ENCODE measurements at regions not wholly inside any gene's neighbourhood (a gene's known extent, or its start where the extent isn't known, plus 50 kb on each side); places are given as distances from the start of the nearest gene placed in this dataset.

- no peak for DNase-seq
Observed at GRCh38 chr2:239682518-239682917, 281.7 kb upstream of the HDAC4 start.

- DNase-seq, result no peak
Observed at GRCh38 chr2:239679755-239680154, 278.9 kb upstream of the HDAC4 start.

GRCh38 chr2:239678666-239679296, 278.0 kb upstream of the HDAC4 start:
- no peak for DNase-seq

GRCh38 chr2:239678186-239678490, 277.3 kb upstream of the HDAC4 start:
- no peak for DNase-seq

GRCh38 chr2:239677453-239678185, 276.8 kb upstream of the HDAC4 start:
- no peak for DNase-seq

GRCh38 chr2:239676716-239677452, 276.1 kb upstream of the HDAC4 start:
- DNase-seq, result no peak

GRCh38 chr2:239675826-239676715, 275.3 kb upstream of the HDAC4 start:
- no peak for DNase-seq

GRCh38 chr2:239674981-239675825, 274.4 kb upstream of the HDAC4 start:
- DNase-seq, result no peak

GRCh38 chr2:239674101-239674980, 273.5 kb upstream of the HDAC4 start:
- DNase-seq, result no peak

- no peak for DNase-seq
Observed at GRCh38 chr2:239673641-239674040, 272.8 kb upstream of the HDAC4 start.

GRCh38 chr2:239671916-239672849, 271.4 kb upstream of the HDAC4 start:
- no peak for DNase-seq

GRCh38 chr2:239671471-239671870, 270.7 kb upstream of the HDAC4 start:
- no peak for DNase-seq

- DNase-seq, result no peak
Observed at GRCh38 chr2:239670463-239671120, 269.8 kb upstream of the HDAC4 start.

GRCh38 chr2:239669899-239670460, 269.2 kb upstream of the HDAC4 start:
- DNase-seq, result no peak

GRCh38 chr2:239669181-239669898, 268.5 kb upstream of the HDAC4 start:
- DNase-seq, result no peak

GRCh38 chr2:239668651-239669050, 267.8 kb upstream of the HDAC4 start:
- DNase-seq, result no peak

- no peak for DNase-seq
Observed at GRCh38 chr2:239668042-239668441, 267.2 kb upstream of the HDAC4 start.

GRCh38 chr2:239667431-239667985, 266.7 kb upstream of the HDAC4 start:
- DNase-seq, result no peak
